Suprapubic skin (tissue), 3 donors: ENCODE measurements at regions not wholly inside any gene's neighbourhood (a gene's known extent, or its start where the extent isn't known, plus 50 kb on each side); places are given as distances from the start of the nearest gene placed in this dataset.

Source experiments
- CTCF ChIP-seq, 2 donors: fragments of 200-600 bp in 1 of 2; fragments of 450-650 bp in 1 of 2; sonication (generic) in 1 of 2; IDR thresholded peaks; one replicate each; pipeline ENCODE4 v1.5.1; 2016 to 2019; ENCODE audit warnings: antibody characterized with exemption in 2 of 2, mild to moderate bottlenecking in 1 of 2, moderate library complexity in 1 of 2
- POLR2A ChIP-seq, 2 donors: fragments of 450-650 bp; IDR thresholded peaks; one replicate each; pipeline ENCODE4 v1.6.1; 2017; ENCODE audit warnings: antibody characterized with exemption in 2 of 2, mild to moderate bottlenecking in 2 of 2, moderate library complexity in 2 of 2

GRCh38 chr12:91677556-91677955 lies 468.1 kb downstream of the BTG1 start:
- TF ChIP-seq CTCF (IDR thresholded peaks at IDR 0.05) (no peak), POLR2A (IDR thresholded peaks at IDR 0.05) (no peak)
